Daoy (cell line): ENCODE measurements at regions not wholly inside any gene's neighbourhood (a gene's known extent, or its start where the extent isn't known, plus 50 kb on each side); places are given as distances from the start of the nearest gene placed in this dataset.
"Not testable (repeated sequence)": the region's sequence is repeated elsewhere in the genome, so short reads cannot be mapped to it uniquely, and the experiment has no call there.

Source experiments
- DNase-seq: peaks from one replicate; pipeline ENCODE4 v3.0.0-alpha.2; 2015; ENCODE audit warnings: low read depth

- no peak for DNase-seq
These were observed 61.3 kb upstream of the EN2 start for GRCh38 chr7:155396661-155397060.

- DNase-seq = not testable (repeated sequence)
These were observed 59.9 kb upstream of the EN2 start for GRCh38 chr7:155397758-155398714.

- DNase-seq = no peak
These were observed 59.0 kb upstream of the EN2 start for GRCh38 chr7:155398944-155399343.

- DNase-seq = no peak
These were observed 58.4 kb upstream of the EN2 start for GRCh38 chr7:155399577-155399976.

GRCh38 chr7:155401231-155401630, 56.7 kb upstream of the EN2 start:
- DNase-seq = no peak

GRCh38 chr7:155401884-155402283, 56.0 kb upstream of the EN2 start:
- DNase-seq = no peak

- DNase-seq = no peak
These were observed 55.0 kb upstream of the EN2 start for GRCh38 chr7:155402941-155403340.

- DNase-seq = no peak
These were observed 53.0 kb upstream of the EN2 start for GRCh38 chr7:155404976-155405375.

- peak; percentile 68 for DNase-seq
These were observed 52.3 kb upstream of the EN2 start for GRCh38 chr7:155405399-155406318.

- DNase-seq = no peak
These were observed 50.1 kb upstream of the EN2 start for GRCh38 chr7:155407799-155408198.
